8988T (cell line): ENCODE measurements at regions not wholly inside any gene's neighbourhood (a gene's known extent, or its start where the extent isn't known, plus 50 kb on each side); places are given as distances from the start of the nearest gene placed in this dataset.
"Not testable (repeated sequence)": the region's sequence is repeated elsewhere in the genome, so short reads cannot be mapped to it uniquely, and the experiment has no call there.

Source experiments
- DNase-seq: peaks from one replicate; pipeline ENCODE4 v3.0.0; 2011

DNA sequence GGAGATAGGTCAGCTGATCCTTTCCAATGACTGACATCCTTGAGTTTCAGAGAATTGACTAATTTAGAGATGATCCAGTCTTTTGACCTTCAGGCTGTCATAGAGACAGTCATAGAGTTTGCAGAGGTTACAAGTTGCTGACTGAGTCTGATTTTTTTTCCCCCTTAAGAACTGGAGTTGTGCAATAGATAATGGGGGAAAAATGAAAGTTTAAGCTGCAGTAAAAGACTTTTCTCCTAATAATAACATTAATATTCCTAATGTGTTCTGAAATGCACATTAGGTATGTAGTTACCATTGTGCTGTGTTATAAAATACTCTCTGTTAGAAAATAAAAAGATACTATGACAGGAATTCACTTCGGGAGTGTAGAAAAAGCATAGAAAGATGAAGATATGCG, 876.9 kb upstream of the RAG2 start:
- DNase-seq = no peak

DNA sequence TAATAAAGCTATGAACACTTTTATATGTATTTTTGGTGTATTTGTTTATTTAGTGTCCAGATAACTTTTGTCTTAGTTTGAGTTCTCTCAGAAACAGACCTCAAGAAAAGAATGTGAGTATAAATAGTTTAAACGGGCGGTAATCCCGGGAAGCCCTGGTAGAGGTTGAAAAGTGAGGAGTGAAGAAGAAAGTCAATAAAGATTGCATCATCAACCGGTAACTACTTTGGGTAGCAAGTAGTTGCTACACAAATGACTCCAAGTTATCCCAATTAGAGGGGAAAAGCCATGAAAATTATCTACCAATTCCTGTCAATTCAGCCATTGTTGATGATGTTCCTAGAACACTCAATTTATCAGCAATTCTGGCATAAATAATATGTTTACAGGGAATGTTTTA, 870.3 kb upstream of the RAG2 start:
- DNase-seq = no peak

DNA sequence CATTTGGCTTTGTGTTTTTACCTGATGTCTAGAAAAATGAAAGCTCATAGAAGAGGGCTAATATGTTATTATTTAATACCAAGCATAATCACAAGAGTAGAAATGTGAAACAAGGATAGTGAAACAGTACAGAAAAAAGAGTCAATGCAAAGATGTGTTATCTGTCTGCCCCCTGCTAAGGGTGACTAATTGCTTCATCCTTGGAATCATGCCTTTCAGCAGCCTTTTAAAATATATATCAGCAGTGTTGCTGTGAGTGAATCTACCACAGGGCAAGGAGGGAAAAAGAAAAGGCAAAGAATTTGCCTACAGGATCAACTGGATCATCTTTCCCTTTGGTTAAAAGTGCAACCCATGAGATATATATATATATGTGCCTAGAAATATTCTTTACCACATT, 867.2 kb upstream of the RAG2 start:
- no peak for DNase-seq

DNA sequence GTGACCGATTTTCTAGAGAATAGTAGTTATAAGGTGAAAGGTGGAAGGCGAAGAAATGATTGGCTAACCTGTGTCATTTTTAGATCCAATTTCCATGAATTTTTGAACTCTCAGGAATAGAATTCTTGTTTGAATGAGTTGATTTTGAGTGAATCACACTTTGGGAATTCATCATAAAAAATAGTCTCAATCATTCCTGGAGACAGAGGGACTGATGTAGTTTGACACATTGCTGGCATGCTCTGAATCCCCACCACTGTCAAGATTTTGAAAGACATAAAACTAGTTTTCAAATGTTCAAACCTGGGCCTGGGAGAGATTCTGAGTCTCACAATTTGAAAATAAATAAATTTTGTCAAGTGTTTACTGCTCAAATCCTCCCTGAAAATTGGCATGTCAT, 861.4 kb upstream of the RAG2 start:
- no peak for DNase-seq

DNA sequence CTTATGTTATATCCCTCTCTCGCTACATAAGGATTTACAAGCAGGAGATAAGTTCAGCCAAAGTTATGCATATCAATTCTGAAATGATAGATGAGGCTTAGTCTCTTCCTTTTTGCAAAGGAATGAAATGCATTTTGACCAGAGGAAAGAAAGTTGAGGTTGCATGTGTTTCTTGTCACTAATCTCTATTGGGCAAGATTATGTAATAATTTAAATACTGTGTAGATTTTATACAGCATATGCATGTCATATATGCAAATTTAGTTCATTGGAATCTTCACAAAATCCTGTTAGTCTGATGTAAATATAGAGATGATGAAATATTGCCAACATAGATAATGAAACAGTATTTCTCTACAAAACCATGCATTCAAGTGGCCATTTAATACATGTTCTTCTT, 858.7 kb upstream of the RAG2 start:
- DNase-seq = no peak

DNA sequence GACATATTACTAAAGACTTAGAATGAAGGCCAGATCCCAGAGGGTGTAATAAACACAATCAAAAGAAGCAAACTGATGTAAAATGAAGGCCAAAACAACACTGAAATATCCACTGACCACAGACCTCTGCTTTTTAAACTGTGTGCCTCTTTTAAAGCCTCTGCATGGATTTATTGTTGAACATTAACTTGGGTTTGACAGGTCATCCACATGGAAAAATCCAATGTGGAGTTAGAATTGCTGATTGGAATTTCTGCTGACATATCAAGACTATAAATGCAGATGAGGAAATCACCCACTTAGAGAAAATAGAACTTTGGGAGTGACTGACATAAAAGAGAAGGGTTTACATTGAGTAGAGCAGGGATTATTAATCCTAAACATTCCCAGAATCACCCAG, 853.9 kb upstream of the RAG2 start:
- no peak for DNase-seq

DNA sequence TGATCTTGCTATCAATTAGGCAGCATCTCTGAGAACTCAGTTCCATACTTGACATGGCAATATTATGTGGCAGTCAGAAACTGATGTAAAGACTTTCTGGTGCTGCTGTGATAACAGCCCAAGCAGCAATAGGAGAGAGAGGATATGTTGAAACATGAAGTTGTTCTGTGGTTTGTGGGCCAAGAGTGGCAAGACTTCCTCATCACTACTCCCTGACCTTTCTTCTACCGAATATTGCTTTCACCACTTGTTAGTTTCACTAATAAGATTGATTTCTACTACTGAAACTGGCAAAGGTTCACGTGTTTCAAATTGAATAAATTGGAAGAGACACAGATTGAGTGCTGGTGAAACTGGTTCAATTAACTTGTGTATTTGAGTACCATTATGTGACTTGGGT, 852.6 kb upstream of the RAG2 start:
- no peak for DNase-seq

DNA sequence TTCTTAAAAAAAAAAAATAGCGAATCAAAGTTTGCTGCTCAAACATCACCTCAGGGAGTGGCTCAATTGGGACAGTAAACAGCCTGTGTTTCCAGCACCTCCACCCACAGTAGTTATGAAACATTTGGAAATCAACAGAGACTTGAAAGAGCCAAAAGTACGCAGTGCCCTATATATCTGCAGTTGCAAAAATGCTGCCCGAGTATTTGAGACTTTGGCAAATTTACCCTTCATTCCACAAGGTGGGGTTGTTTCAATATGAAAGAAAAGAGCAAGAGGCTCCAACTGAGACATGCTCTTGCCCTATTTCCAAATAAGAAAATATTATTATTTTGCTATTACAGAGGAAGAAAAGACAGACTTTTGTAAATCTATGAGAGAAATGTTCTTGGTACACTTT, 851.1 kb upstream of the RAG2 start:
- no peak for DNase-seq

DNA sequence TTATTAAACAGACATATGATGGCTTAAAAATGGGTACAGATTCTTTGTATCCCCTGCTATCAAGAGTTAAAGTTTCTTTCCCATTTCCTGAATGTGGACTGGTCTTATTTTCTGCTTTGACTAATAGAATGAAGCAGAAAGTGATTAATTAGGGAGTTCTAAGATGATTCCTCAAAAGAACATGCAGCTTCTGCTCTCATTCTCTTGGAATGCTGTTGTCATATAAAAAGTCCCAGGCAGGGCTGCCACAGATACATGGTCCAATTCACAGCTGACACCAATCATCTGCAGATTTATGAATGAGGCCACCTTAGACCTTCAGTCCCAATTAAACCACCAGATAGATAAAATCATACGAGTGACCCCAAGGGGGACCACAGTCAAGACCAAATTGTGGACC, 844.5 kb upstream of the RAG2 start:
- no peak for DNase-seq

DNA sequence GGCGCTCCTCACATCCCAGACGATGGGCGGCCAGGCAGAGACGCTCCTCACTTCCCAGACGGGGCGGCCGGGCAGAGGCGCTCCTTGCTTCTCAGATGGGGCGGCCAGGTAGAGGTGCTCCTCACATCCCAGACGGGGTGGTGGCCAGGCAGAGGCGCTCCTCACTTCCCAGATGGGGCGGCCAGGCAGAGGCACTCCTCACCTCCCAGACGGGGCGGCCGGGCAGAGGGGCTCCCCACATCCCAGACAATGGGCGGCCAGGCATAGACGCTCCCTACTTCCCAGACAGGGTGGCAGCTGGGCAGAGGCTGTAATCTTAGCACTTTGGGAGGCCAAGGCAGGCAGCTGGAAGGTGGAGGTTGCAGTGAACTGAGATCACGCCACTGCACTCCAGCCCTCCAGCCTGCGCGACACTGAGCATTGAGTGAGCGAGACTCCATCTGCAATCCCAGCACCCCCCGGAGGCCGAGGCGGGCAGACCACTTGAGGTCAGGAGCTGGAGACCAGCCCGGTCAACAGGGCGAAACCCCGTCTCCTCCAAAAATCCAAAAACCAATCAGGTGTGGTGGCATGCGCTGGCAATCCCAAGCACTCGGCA, 833.7 kb upstream of the RAG2 start:
- not testable (repeated sequence) for DNase-seq

DNA sequence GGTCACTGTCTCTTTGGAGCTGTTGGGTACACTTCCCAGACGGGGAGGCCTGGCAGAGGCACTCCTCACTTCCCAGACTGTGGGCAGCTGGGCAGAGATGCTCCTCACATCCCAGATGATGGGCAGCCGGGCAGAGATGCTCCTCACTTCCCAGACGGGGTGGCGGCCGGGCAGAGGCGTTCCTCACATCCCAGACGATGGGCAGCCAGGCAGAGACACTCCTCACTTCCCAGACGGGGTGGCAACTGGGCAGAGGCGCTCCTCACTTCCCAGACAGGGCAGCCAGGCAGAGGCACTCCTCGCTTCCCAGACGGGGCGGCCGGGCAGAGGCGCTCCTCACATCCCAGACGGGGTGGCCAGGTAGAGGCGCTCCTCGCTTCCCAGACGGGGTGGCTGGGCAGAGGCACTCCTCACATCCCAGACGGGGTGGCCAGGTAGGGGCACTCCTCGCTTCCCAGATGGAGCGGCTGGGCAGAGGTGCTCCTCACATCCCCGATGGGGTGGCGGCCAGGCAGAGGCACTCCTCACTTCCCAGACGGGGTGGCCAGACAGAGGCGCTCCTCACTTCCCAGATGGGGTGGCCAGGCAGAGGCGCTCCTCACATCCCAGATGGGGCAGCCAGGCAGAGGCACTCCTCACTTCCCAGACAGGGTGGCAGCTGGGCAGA, 833.1 kb upstream of the RAG2 start:
- not testable (repeated sequence) for DNase-seq

DNA sequence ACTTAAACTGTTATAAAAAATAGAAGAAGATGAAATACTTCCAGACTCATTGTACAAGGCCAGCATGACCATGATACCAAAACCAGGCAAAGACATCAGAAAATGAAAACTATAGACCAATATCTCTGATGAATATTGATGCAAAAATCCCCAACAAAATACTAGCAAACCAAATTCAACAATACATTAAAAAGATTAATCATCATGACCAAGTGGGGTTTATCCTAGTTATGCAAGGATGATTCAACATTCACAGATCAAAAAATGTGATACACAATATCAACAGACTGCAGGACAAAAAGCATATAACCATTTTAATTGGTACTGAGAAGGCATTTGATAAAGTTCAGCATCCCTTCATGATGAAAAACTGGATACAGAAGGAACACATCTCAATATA, 824.5 kb upstream of the RAG2 start:
- no peak for DNase-seq

DNA sequence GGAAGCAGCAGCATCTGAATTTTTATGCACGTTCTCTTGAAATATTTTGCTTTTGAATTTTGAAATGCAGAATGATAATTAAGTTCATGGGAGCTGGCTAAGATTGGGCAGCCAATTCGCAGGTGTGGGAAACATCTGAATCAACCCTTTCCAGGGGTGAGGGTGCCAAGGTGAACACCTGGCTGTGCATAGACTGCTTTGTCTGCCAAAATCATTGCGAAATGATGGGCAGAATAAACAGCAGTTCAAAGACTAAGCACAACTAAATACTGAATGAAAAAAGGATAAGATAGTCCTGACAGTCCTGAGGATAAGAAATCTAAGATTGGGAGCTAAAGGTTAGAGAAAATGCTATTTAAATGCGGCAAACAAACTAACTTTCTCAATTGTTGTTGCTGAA, 813.3 kb upstream of the RAG2 start:
- DNase-seq = no peak

DNA sequence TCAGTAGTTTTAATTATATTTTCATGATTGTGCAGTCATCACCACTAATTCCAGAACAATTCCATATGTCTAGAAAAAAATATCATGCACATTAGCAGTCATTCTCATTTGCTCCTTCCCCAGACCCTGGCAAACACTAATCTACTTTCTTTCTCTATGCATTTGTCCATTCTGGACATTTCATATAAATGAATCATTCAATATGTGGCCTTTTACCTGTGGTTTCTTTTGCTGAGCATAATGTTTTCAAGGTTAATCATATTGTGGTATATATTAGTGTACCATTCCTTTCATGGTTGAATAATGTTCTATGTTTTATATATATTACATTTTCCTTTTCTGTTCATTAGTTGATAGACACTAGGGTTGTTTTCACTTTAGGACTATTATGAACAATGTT, 811.1 kb upstream of the RAG2 start:
- DNase-seq = no peak

DNA sequence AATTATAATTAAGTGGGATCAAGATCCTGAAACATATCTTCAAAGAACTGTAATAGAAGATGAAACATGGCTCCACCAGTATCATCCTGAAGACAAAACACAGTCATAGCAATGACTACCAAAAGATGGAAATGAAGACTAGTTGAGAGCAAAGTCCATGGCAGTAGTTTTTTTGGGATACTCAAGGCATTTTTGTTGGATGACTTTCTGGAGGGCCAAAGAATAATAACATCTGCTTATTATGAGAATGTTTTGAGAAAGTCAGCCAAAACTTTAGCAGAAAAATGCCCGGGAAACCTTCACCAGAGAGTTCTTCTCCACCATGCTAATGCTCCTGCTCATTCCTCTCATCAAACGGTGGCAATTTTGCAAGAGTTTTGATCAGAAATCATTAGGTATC, 809.4 kb upstream of the RAG2 start:
- no peak for DNase-seq

DNA sequence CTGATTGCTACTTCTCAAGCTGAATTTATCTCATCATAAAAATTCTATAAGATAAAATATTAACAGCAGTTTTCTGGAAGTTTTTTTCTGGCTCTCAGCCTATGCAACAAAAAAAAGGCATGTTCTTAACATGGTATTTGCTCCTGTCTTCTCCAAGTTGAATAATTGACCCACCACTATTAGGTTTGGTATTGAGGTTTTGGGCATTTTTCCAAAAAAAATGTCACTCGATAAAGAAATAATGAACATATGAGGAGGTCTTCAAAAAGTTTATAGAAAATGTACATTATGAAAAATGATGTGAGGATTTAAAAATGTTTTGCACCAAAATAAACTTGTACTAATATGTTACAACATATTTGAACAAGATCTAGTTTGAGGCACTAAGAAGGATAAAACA, 808.6 kb upstream of the RAG2 start:
- DNase-seq = no peak

DNA sequence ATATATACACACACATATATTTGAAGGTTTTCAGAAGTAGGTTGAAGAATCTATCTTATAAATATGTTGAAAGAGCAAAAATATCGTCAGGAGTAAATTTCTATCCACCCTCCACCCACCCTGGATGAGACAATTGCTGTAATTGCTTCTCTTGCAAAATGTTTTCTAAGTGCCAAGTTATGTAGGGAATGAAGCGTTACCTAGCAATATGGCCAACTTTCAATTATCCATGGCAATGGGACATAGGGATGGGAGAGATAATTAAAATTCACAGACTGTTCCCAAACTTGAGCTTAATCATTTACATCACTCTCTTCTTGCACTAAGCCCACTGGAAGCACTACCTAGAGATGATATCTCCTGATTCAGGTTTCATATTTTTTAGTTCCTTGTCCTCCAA, 806.2 kb upstream of the RAG2 start:
- DNase-seq = no peak

DNA sequence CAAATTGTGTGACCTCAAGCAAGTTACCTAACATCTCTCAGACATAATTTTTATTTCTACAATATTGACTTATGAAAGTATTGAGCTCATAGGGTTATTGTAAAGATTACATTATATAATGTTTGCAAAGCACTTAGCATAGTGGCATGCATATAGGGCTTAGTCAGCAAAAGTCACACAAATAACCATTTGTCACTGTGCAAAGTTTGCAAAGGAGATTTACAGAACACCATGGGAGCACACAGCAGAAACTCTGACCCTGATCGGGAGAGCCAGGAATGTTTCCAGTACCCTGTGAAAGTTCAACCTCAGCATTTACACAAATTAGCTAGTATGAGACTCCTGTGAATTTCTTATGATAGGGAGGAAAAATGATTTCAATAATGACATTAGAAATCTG, 804.6 kb upstream of the RAG2 start:
- no peak for DNase-seq

DNA sequence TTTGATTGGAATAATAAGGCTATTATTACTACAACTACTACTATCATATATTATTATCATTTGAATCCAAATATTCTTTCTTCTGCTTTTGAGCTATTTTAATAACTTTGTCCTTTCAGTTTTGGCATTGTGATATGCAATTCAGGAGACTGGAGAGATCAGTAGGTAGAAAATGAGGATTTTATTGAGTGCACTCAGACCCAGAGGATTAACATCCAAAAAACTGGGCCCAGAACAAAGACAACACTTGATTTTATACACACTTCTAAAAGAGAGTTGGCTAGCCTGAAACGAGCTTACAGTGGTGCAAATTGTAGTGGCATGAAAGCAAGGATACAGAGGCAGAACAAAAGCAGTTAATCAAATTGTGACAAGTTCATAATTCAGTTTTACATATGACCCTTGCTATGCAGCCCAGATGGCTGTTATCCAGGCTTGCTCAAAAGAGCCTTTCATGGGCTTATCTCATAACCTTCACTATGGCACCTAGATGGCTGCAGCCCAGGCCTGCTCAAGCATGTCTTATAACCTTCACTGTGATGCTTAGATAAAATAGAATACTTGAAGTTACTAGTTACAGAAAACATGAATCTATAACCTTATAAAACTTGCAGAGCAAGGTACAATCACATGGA, 796.3 kb upstream of the RAG2 start:
- no peak for DNase-seq

DNA sequence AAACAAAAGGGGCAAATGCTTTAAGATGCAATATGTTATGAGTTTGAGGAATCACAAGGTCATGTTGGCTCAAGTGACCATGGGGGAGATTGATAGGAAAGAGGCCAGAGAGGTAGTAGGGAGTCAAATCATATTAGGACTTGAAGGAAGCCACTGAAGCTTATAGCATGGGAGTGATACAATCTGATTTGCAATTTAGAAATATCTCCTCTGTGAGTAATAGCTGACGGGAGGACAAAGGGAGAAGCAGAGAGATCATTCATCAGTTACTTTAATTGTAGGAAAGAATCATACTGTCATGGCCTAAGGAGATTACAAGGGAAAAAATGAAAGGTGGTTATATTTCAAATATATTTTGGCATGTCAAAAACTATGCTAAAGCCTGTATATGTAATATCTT, 793.6 kb upstream of the RAG2 start:
- no peak for DNase-seq

DNA sequence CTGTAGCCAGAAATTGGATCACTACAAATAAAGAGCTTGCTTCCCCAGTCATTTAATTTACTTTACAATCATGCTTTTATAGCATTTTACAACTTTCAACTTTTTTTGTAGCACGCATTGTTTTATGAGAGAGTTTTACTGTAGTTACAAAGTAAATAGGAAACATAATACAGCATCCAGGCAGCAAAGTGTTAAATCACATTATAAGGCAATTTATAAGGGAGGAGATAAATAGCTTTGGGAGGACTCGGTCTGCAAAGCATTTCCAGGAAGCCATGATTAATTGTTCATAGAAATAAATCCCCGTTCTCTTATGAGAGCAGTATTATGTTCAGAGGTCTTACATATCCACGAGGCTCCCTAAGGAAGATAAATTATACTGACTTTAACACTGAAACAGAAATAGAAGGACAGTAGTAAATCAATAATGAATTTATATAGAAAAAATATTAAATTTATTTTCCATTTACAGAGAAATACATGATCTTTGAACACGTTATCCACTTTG, 792.6 kb upstream of the RAG2 start:
- no peak for DNase-seq

DNA sequence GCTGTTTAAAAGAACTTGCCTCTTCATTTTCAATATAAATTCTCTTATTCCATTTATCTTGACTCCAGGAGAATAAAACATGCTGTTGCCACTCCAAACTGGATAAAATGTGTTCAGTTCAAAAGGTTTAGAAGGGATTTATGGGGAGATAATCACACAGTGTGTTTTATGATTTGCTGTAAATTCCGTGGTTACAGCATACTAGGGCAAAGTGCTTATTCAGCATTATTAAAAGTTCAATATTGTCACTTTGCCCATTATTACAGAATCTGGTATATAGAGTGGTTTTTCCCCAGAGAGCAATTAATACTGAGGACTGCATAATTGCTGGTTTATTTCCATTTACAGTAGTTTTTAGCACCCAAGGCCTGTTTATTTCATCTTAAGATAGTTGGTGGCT, 780.9 kb upstream of the RAG2 start:
- DNase-seq = no peak

DNA sequence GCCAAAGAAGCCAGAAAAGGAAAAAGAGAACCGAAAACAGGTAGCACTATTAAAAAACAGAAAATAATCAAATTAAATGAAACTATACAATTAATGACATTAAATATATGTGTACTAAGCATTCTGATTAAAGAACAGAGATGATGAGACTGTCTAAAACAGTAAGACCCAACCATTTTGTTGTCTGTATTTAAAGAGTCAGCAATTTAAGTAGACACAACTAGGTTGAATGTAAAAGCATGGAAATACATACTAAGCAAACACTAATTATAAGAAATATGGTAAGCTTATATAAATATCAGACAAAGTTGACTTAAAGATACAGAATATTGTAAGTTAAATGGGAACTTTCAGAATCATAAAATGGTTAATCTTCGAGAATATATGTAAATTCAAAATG, 774.6 kb upstream of the RAG2 start:
- DNase-seq = no peak

DNA sequence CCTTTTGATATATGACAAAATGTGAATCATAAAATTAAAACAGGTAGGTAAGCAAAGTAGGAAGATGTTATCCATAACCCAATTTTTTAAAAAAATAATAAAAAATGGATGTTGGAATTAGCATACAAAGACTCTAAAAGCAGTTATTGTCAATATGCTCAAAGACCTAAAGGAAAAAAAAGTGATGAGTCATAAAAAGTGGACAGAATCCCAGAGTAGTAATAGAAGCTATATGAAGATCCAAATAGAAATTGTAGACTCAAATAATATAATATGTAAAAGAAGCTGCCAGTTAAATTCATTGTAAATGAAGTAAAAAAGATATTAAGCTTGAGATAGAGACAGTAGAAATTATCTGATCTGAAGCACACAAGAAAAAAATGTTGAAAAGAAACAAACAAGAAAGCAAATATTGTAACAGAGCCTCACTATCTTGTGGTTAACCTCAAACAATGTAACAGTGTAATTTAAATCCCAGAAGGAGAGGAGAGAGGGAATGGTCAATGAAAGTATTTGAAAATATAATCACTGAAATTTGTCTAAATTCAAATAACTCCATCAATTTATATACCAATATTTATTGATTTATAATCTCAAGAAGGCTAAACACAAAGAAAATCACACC, 773.4 kb upstream of the RAG2 start:
- DNase-seq = no peak
